K562 (cell line): ENCODE measurements at regions not wholly inside any gene's neighbourhood (a gene's known extent, or its start where the extent isn't known, plus 50 kb on each side); places are given as distances from the start of the nearest gene placed in this dataset.

ENCODE experiments used
- CTCF ChIP-seq, 3 experiments: IDR thresholded peaks in 2 of 3; conservative IDR thresholded peaks in 1 of 3; 2 replicates each; pipeline ENCODE4 v1.5.1; 2011 to 2012; ENCODE audit warnings: low read length in 3 of 3, mild to moderate bottlenecking in 3 of 3, control low read depth in 2 of 3, improper control_type of control experiment in 1 of 3, inconsistent platforms in 1 of 3, low read depth in 1 of 3, mixed read lengths in 1 of 3, moderate library complexity in 1 of 3; ENCODE audit not compliant: insufficient read depth in 2 of 3
- ELF4 ChIP-seq: fragments of 450-650 bp; formaldehyde crosslinking; IDR thresholded peaks from 2 replicates; pipeline ENCODE4 v1.4.0; 2022; ENCODE audit warnings: missing genetic modification characterization

- TF ChIP-seq CTCF (IDR thresholded peaks at IDR 0.05 in 2 of 3, conservative IDR thresholded peaks at IDR 0.05 in 1 of 3; ENCODE audit: insufficient read depth in 2 of 3, low read depth in 1 of 3, low read length in 3 of 3), result no peak
- TF ChIP-seq ELF4, result no peak
Measured at GRCh38 chr1:104853276-104853675, 1103.6 kb downstream of the AMY1C start.
